Right renal pelvis (tissue), 4 donors: ENCODE measurements at regions not wholly inside any gene's neighbourhood (a gene's known extent, or its start where the extent isn't known, plus 50 kb on each side); places are given as distances from the start of the nearest gene placed in this dataset.
"Not testable (repeated sequence)": the region's sequence is repeated elsewhere in the genome, so short reads cannot be mapped to it uniquely, and the experiment has no call there.

Experiments
- DNase-seq, 4 donors: peaks; one replicate each; pipeline ENCODE4 v3.0.0-alpha.2; 2013; ENCODE audit warnings: low read depth in 4 of 4, low spot score in 3 of 4, missing footprints in 1 of 4

DNA sequence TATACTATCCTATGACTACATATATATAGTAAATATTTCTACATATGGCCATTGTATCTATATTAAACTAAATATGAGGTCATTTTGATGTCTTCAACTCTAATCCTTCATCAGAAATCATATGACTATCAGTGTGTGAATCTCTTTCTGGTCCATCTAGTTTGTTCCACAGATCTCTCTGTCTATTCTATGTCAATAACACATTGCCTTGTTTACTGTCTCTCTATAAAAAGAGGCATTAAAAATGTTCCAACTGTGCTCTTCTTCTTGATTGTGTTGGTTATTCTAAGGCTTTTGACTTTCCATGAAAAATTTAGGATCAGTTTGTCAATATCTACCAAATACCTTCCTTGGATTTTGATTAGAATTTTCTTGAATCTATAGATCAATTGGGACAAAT lies 338.3 kb upstream of the FSTL5 start:
- no peak for DNase-seq

GRCh38 chr4:162499478-162499877 lies 335.7 kb upstream of the FSTL5 start:
- no peak for DNase-seq

GRCh38 chr4:162498168-162498567 lies 334.4 kb upstream of the FSTL5 start:
- DNase-seq = no peak

DNA sequence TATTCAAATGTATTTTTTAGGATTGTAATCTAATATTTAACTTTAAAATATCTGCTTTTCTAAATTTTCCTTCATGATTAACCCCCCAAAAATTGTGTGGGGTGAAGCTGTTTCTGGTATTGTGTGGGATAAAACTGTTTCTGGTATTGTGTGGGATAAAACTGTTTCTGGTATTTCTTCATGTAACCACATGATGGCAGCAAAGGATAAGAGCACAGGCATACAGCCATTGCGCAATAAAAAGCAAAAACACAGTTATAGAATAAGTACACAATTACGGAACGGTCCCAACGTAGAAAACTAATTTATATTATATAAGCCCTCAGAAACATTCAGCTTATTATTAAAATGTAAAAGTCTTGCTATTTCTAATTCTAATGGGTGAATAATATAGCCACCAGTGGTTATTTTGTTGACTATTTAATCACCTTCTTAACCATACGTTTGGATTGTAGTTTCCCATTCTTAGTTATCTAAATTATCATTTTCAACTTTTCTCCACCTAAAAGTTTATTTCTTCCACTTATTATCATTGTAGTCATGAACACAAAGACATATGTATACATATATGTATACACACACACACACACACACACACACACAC lies 333.9 kb upstream of the FSTL5 start:
- peak in 3 of 4 donors; percentile 5 to 35 (median 15) for DNase-seq

DNA sequence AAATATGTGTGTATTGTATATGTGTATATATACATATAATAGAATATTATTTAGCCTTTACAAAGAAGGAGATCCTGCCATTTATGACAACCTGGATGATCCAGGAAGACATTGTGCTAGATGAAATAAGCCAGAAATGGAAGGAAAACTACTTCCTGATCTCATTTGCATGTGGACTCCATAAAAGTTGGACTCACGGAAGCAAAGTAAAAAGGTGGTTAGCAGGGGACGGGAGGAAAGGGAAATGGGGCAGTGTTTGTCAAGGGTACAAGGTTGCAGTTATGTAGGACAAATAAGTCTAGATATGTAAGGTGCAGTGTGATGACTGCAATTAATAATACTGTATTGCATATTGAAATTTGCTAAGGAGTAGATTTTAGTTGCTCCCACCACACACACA lies 331.1 kb upstream of the FSTL5 start:
- DNase-seq = no peak

DNA sequence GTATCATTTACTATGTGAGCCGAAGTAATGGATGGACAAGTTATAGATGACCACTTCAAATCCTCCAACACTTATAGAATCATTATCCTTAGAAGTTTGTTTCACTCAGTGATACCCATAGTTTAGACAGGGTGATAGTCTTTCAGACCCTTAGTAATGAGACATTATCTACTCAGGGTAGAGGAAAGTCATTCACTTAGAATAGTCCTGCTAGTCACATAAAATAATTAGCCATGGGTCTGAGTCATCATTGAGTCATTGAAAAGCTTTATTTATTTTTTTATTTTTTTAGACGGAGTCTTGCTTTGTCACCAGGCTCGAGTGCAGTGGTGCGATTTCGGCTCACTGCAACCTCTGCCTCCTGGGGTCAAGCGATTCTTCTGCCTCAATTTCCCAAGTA lies 321.7 kb upstream of the FSTL5 start:
- no peak for DNase-seq

DNA sequence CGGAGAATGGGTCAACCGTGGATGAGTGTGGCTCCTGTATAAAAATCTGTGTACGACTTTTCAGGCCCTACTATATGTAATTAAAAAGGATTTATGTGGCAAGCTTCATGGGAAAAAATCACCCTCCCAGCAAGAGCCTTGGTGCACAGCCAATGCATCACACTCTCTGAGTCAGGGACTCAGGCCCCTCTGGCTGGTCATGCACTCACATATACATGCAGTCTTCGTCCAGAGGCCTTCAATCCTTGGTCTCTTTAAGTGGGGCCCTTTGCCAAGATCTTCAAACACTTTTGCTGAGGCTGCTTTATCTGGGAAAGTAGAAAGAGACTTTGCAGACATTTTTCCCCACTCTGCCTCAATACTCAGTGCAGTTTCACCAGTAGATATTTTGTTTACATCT lies 311.4 kb upstream of the FSTL5 start:
- peak in 2 of 4 donors; percentile 12 to 24 for DNase-seq

GRCh38 chr4:162469977-162470376 lies 306.2 kb upstream of the FSTL5 start:
- DNase-seq = no peak

GRCh38 chr4:162465356-162465755 lies 301.6 kb upstream of the FSTL5 start:
- DNase-seq = not testable (repeated sequence)

DNA sequence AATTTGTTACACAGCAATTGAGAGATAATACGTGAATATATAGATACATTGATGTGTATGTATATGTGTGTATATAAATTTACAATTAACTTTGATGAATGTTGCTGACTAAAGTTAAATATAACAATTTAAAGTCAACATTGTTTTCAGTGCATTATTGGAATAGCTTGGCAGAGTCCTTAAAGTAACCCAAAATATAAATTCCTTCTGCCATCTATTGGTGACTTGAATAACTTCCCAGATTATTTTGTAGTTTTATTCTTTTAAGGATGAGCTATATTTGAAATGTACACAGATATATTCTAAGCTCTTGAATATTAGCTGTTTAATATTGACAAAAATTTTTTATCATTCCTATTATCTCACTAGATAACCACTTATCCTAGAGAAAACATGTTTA lies 298.2 kb upstream of the FSTL5 start:
- DNase-seq = no peak

DNA sequence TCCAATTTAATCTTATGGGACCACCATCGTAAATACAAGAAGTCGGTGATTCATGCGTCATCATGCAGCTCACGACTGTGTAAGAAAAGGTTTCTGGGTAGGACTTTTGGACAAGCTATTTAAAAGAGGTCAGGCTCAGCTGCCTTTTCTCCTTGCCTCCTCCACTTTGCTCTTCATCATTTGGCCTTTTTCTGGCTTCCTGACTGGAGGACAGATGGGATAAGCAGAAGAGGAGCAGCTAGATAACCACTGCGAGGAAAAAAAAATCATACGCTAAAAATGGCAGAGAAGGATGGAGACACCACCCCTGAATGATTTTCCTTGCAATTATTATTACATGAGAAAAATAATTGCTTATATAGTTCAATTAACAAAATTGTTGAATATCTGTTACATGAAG lies 294.3 kb upstream of the FSTL5 start:
- no peak for DNase-seq

- no peak for DNase-seq
These were observed 293.5 kb upstream of the FSTL5 start for GRCh38 chr4:162457071-162457865.

DNA sequence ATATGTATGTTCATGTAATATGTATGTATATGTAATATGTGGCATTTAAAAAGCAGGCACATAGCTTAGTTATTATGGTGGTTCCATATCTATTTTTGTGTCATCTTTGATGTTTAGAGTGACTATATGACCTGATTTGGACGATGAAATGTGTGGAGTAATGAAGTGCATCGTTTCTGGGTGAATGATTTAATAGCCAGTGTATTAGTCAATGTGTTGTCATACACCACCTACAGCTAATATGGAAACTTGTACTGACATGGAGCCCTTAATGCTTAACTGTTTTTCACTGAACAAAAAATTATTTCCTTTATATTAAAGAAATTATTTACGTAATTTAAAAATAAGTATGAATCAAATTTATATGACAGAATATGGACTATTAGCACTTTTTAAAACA lies 292.3 kb upstream of the FSTL5 start:
- no peak for DNase-seq

- no peak for DNase-seq
These were observed 286.8 kb upstream of the FSTL5 start for GRCh38 chr4:162450531-162451035.

DNA sequence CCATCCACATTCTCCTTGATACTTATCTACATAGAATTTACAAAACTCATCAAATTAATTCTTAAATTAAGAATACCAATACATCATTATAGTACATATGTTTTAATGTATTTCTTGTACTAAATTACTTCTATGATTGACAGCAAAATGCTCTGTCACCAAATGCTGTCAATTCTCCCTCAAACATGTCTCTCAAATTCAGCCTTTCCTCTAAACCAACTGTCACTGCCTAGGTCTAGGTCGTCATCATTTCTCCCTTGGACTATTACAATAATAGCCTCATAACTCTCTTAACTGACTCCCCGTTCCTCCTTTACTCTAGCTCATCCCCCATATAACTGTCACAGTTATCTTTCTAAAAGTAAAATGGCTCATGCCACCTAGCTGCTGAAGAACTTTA lies 279.7 kb upstream of the FSTL5 start:
- no peak for DNase-seq

DNA sequence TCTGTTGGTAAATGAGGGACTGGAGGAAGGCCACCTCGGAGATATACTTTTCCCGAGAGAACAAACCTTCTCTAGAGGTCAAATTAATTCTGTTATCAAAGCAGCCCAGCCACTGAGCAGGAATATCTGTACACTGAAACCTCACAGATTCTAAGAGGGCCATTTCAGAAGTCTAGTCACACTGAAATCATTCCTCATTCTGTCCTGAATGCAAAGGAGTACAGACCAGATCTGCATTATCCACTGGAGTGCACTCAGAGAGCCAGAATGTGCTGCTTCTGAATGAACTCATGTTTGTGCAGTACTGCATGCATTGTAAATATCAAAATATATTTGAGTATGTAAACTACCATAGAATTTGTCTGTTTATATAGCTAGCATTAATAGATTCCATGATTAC lies 278.3 kb upstream of the FSTL5 start:
- no peak for DNase-seq

DNA sequence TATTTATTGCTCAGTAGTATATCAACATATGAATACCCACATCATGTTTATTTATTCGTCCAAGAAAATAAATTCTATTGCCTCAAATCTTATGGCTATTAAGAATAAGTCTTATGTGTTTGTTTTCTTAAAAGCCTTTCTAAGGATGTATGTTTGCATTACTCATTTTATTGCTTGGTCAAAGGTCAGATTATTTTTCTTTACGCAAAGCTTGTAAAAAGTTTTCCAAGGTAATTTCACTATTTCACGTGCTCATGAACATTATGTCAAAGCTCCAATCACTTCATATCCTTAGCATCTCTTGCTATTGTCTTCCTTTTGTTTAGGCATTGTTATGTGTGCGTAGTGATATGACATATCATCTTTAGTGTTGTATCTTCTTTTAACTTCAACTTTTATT lies 258.5 kb upstream of the FSTL5 start:
- DNase-seq = no peak

GRCh38 chr4:162410854-162411253 lies 247.1 kb upstream of the FSTL5 start:
- DNase-seq = no peak

GRCh38 chr4:162409048-162409447 lies 245.2 kb upstream of the FSTL5 start:
- DNase-seq = no peak

- DNase-seq = no peak
These were observed 244.5 kb upstream of the FSTL5 start for GRCh38 chr4:162408309-162408708.

GRCh38 chr4:162406637-162407365 lies 243.0 kb upstream of the FSTL5 start:
- no peak for DNase-seq

DNA sequence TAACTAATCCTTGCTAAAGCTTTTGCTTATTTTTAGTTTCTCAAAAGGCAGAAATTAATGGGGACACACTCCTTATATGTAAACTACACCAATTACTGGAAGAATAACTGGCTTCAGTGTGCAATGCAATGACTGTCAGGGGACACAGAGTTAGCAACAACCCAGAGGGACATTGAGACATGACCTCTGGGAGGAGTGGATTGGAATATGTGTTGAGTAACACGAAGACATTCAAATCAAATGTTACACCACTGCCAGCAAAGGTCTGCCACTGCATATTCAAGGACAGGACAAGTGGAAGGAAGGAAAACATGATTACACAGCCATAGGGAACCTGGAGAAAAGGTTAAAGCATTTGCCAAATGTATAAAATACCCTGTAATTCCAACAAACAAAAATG lies 240.1 kb upstream of the FSTL5 start:
- no peak for DNase-seq
